GM10266 (cell line): ENCODE measurements at regions not wholly inside any gene's neighbourhood (a gene's known extent, or its start where the extent isn't known, plus 50 kb on each side); places are given as distances from the start of the nearest gene placed in this dataset.
A peak's percentile ranks its signal among the peaks of the same experiment; 100 is the strongest.
"Not testable (repeated sequence)": the region's sequence is repeated elsewhere in the genome, so short reads cannot be mapped to it uniquely, and the experiment has no call there.

Experiments used
- DNase-seq: peaks from one replicate; pipeline ENCODE4 v3.0.0; 2012; ENCODE audit errors: extremely low spot score
- CTCF ChIP-seq: IDR thresholded peaks from 2 replicates; pipeline ENCODE4 v1.5.1; 2012; ENCODE audit warnings: mild to moderate bottlenecking, low read depth; ENCODE audit not compliant: control insufficient read depth, insufficient read depth; ENCODE audit errors: missing control alignments

- DNase-seq = peak; percentile 72
- TF ChIP-seq CTCF = peak; percentile 58
These were observed 98.5 kb downstream of the TNFRSF13B start for GRCh38 chr17:16873174-16874035.

GRCh38 chr17:16872351-16873173 lies 99.4 kb downstream of the TNFRSF13B start:
- TF ChIP-seq CTCF = no peak
- no peak for DNase-seq

- not testable (repeated sequence) for DNase-seq
These were observed 100.3 kb downstream of the TNFRSF13B start for GRCh38 chr17:16871446-16872190.

DNA sequence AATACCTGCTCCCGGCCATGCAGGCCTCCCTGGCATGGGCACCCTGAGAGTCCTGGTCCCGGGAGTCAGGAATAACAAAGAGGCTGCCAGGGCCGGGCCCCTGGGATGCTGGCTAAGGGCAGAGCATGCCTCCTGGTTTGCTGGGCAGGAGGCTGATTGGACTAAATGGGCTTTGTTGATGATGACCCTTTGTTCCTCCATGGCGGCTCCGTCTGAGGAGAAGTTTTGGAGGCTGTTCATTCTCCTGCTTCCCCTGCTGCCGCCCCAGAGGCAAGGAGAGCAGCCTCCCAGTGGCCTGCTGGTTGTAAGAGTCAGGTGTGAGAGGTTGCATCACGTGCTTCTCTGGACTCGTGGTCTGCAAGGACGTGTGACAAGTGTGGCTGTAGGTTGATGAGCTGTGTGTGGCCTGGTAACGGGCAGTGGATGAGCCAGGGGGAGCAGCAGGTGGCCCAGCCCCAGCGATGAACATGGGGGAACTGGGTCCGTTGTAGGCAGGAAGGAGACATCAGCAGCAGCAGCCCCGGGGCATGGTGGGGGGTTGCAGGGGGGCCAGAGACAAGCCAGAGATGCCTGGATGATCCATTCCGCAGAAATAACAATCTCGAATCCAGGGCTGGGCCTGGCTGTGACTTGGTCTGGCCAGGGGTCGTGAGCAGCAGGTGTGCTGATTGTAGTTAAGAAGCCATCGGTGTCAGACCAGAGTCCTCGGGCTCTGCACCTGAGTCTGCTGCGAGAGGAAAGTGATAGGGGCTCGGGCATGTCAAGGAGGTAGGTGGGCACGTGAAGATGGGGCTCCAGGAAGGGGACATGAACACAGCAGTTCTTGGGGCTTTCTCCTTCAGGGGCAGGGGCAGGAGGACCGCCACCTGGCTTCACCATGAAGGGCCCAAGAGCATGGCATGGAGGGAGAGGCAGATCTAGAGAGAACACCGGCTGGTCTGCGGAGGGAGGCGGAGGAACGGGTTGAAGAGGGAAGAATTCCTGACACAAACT lies 101.4 kb downstream of the TNFRSF13B start:
- TF ChIP-seq CTCF = no peak
- DNase-seq = no peak

GRCh38 chr17:16869531-16870252 lies 102.2 kb downstream of the TNFRSF13B start:
- not testable (repeated sequence) for DNase-seq

DNA sequence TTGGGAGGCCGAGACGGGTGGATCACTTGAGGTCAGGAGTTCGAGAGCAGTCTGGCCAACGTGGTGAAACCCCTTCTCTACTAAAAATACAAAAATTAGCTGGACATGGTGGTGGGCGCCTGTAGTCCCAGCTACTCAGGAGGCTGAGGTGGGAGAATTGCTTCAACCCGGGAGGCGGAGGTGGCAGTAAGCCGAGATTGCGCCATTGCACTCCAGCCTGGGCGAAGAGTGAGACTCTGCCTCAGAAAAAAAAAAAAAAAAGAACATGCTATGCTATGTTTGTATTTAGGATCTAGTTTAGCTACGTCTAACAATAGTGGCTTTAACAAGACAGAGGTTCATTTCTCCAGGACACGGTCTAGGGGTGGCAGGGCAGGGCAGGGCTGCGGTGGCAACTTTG lies 103.3 kb downstream of the TNFRSF13B start:
- not testable (repeated sequence) for DNase-seq

GRCh38 chr17:16867545-16867944 lies 104.4 kb downstream of the TNFRSF13B start:
- not testable (repeated sequence) for DNase-seq

DNA sequence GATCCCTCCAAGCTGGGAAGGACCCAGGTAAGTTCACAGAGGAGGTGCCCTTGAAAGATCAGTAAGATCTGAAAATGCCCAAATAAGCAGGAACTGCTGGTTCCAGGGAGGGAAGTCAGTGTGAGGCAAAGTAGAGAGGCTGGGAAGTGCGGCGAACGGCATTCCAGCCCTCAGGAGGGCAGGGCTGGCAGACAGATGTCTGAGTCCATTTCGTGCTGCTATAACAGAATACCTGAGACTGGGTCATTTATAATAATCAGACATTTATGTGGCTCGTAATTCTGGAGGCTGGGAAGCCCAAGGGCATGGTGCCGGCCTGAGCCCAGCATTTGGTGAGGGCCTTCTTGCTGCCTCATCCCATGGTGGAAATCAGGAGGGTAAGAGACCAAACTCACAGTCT lies 105.1 kb downstream of the TNFRSF13B start:
- DNase-seq = not testable (repeated sequence)

DNA sequence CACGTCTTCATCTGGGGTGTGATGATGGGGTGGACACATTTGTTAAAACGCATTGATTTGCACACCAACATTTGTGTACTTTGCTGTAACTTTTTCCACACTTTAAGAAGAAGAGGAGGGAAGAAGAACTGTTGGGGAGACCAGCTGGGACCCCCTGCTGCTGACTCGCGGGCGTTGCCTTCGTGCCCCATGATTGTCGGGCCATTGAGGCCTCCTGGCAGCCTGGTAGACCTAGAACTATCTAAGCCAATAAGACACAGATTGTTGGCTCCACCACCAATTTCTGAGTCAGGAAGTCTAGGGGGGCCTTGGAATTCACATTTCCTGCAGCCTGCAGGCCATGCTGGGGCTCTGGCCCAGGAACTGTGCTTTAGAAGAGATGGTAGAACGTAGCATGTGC lies 105.5 kb downstream of the TNFRSF13B start:
- no peak for DNase-seq
- TF ChIP-seq CTCF = no peak

- DNase-seq = not testable (repeated sequence)
These were observed 106.2 kb downstream of the TNFRSF13B start for GRCh38 chr17:16865704-16866103.

- DNase-seq = not testable (repeated sequence)
These were observed 106.8 kb downstream of the TNFRSF13B start for GRCh38 chr17:16865077-16865613.

- DNase-seq = not testable (repeated sequence)
These were observed 107.3 kb downstream of the TNFRSF13B start for GRCh38 chr17:16864462-16865076.

DNA sequence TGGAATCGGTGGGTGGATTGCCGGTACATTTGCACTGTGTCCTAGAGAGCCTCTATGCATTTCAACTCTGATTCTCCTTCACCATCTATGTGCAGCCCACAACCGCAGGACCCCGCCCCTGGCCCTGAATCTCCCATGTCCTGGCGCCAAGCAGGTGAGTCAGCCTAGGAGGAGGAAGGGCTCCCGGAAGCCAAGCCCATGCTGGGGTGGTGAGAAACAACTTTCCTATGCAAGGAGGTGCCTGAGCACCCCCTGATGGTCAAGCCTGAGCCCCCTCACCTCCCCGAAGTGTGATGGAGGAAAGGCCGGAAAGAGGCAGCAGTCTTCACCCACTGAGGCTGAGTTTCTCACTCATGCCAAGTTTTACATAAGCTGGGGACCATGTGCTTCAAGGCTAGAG lies 110.8 kb downstream of the TNFRSF13B start:
- not testable (repeated sequence) for DNase-seq
